SU-DHL-6 (cell line): ENCODE measurements at regions not wholly inside any gene's neighbourhood (a gene's known extent, or its start where the extent isn't known, plus 50 kb on each side); places are given as distances from the start of the nearest gene placed in this dataset.

ENCODE experiments used
- H2AFZ ChIP-seq: fragments of 200-600 bp; sonication (generic); 2 replicates; pipeline ENCODE4 v1.6.1; 2014; ENCODE audit warnings: low read depth, mild to moderate bottlenecking, moderate library complexity, mixed read lengths, antibody characterized with exemption, low read length; ENCODE audit not compliant: severe bottlenecking
- H3F3A ChIP-seq: fragments of 200-600 bp; shearing (Covaris generic); 2 replicates; pipeline ENCODE4 v1.6.0; 2016; ENCODE audit warnings: antibody characterized with exemption, mild to moderate bottlenecking; ENCODE audit not compliant: insufficient read depth
- H3K27ac ChIP-seq: fragments of 200-600 bp; sonication (generic); 2 replicates; pipeline ENCODE4 v1.5.1; 2016; ENCODE audit warnings: low read depth, mild to moderate bottlenecking, low read length, moderate library complexity, mixed read lengths
- H3K27me3 ChIP-seq: fragments of 200-600 bp; sonication (generic), shearing (Covaris generic); 2 replicates; pipeline ENCODE4 v1.6.0; 2014; ENCODE audit warnings: mild to moderate bottlenecking, low read length
- H3K36me3 ChIP-seq: fragments of 200-600 bp; sonication (generic); 2 replicates; pipeline ENCODE4 v1.6.1; 2014; ENCODE audit warnings: mild to moderate bottlenecking, low read length, mixed read lengths
- H3K4me2 ChIP-seq: fragments of 300-600, 200-600 bp; shearing (Covaris generic), sonication (generic); 2 replicates; pipeline ENCODE4 v1.6.0; 2014; ENCODE audit warnings: low read length, low read depth, mild to moderate bottlenecking; ENCODE audit not compliant: poor library complexity, severe bottlenecking
- H3K4me3 ChIP-seq: fragments of 200-600 bp; sonication (generic); 2 replicates; pipeline ENCODE4 v1.5.1; 2014; ENCODE audit warnings: antibody characterized with exemption, low read length, mild to moderate bottlenecking, mixed read lengths; ENCODE audit not compliant: insufficient read depth, poor library complexity, severe bottlenecking
- H3K79me2 ChIP-seq: fragments of 200-600 bp; sonication (generic); 2 replicates; pipeline ENCODE4 v1.6.1; 2014; ENCODE audit warnings: mild to moderate bottlenecking, low read length, moderate library complexity; ENCODE audit not compliant: insufficient read depth
- H3K9ac ChIP-seq: fragments of 200-600 bp; sonication (generic); 2 replicates; pipeline ENCODE4 v1.7.0; 2014; ENCODE audit warnings: mild to moderate bottlenecking, low read length
- H3K9me2 ChIP-seq: fragments of 200-600 bp; sonication (generic); replicated peaks from 2 replicates; pipeline ENCODE4 v1.6.1; 2014; ENCODE audit warnings: low read length; ENCODE audit not compliant: insufficient read depth
- H3K9me3 ChIP-seq: fragments of 200-600 bp; sonication (generic); 2 replicates; pipeline ENCODE4 v1.6.1; 2014; ENCODE audit warnings: low read length, mixed read lengths; ENCODE audit not compliant: insufficient read depth
- H4K20me1 ChIP-seq: fragments of 200-600 bp; sonication (generic); 2 replicates; pipeline ENCODE4 v1.6.1; 2014; ENCODE audit warnings: low read depth, mild to moderate bottlenecking, antibody characterized with exemption, low read length, moderate library complexity, mixed read lengths
- CTCF ChIP-seq: fragments of 200-600 bp; sonication (generic); IDR thresholded peaks from one replicate; pipeline ENCODE4 v1.5.1; 2017; ENCODE audit warnings: antibody characterized with exemption, mild to moderate bottlenecking, low read length, moderate library complexity; ENCODE audit not compliant: insufficient read depth, poor library complexity, severe bottlenecking
- EZH2phosphoT487 ChIP-seq: fragments of 200-600 bp; sonication (generic), shearing (Covaris generic); conservative IDR thresholded peaks from 2 replicates; pipeline ENCODE4 v1.6.1; 2018; ENCODE audit warnings: mild to moderate bottlenecking, antibody characterized with exemption, low read length, moderate library complexity, mixed read lengths

DNA sequence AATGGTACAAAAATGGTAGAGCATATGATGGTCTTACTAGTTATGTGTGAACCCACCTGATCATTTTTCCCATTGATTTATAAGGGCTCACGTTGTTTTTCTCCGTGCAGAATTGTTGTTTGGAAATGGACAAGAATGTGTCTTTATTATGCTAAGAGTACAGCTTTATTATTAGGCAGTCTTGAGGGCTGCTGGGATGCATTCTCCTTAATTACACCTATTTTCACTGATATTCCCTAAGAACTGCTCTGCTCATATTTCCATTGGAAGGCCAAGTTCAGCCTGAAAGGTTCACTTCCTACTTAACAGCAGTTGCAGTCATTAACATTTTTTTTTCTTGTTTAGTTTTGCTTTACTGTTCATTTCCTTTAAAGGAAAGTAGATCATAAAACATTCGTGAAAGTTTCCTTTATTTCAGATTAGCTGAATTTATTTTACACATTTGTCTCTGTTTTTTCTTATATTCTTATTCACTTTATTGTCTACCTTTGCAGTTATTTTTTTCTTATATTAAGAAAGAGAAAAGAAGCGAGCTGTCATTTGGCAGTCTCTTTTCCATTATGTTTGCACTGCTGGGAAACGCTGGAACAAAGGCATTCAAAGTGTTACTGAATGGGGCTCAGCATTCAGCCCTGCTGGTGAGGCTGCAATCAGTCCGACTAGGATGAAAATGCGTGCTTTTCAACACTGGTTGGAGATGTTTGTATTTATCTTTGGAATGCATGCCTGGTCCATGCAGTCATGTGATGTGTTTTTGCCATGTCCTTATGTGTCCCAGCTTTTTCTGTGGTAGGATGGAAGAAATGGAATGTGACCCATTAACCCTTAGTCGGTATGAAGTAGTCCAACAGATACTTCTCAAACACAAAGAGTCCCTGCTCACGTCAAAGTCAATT, 602.7 kb upstream of the ZNF608 start:
- Histone ChIP-seq H4K20me1 (no peaks in the 10 kb centered on the region), H3K9me2 (no peaks in the 10 kb centered on the region), H3K9ac (no peak overlapping the region), H3K9me3 (no peaks in the 10 kb centered on the region), H3K27me3 (no peaks in the 10 kb centered on the region), H2AFZ (no peak overlapping the region), H3F3A (no peaks in the 10 kb centered on the region), H3K4me3 (no peak overlapping the region), H3K36me3 (no peaks in the 10 kb centered on the region), H3K79me2 (no peaks in the 10 kb centered on the region), H3K4me2 (no peak overlapping the region), H3K27ac (no peak overlapping the region)
- TF ChIP-seq CTCF (no peak), EZH2phosphoT487 (no peak)

- Histone ChIP-seq H3K27me3 (no peaks in the 10 kb centered on the region), H3K79me2 (no peaks in the 10 kb centered on the region), H2AFZ (no peak overlapping the region), H3F3A (no peaks in the 10 kb centered on the region), H3K9ac (no peak overlapping the region), H3K27ac (no peak overlapping the region), H3K9me3 (no peaks in the 10 kb centered on the region), H3K4me2 (no peak overlapping the region), H3K4me3 (no peak overlapping the region), H3K36me3 (no peaks in the 10 kb centered on the region), H3K9me2 (no peaks in the 10 kb centered on the region), H4K20me1 (no peaks in the 10 kb centered on the region)
- no peak for TF ChIP-seq EZH2phosphoT487
- no peak for TF ChIP-seq CTCF
These were observed 611.2 kb upstream of the ZNF608 start for GRCh38 chr5:125357660-125358059.

- no peaks in the 10 kb centered on the region for H3K79me2 ChIP-seq
- H3K36me3 ChIP-seq: no peaks in the 10 kb centered on the region
- no peaks in the 10 kb centered on the region for H3F3A ChIP-seq
- no peaks in the 10 kb centered on the region for H3K9me2 ChIP-seq
- H2AFZ ChIP-seq: no peak overlapping the region
- no peaks in the 10 kb centered on the region for H4K20me1 ChIP-seq
- no peak overlapping the region for H3K27ac ChIP-seq
- H3K9me3 ChIP-seq: no peaks in the 10 kb centered on the region
- no peak overlapping the region for H3K4me2 ChIP-seq
- H3K4me3 ChIP-seq: no peak overlapping the region
- TF ChIP-seq EZH2phosphoT487 (no peak), CTCF (no peak)
- no peaks in the 10 kb centered on the region for H3K27me3 ChIP-seq
- no peak overlapping the region for H3K9ac ChIP-seq
These were observed 619.3 kb upstream of the ZNF608 start for GRCh38 chr5:125365747-125366146.
